Hematopoietic multipotent progenitor cell treated with erythropoietin and hydrocortisone succinate and interleukin-3 and kit ligand, for 17 days (in vitro differentiated cells): ENCODE measurements at regions not wholly inside any gene's neighbourhood (a gene's known extent, or its start where the extent isn't known, plus 50 kb on each side); places are given as distances from the start of the nearest gene placed in this dataset.

Experiments used
- DNase-seq: peaks from one replicate; pipeline ENCODE4 v3.0.0-alpha.2; 2015; ENCODE audit warnings: low spot score

DNA sequence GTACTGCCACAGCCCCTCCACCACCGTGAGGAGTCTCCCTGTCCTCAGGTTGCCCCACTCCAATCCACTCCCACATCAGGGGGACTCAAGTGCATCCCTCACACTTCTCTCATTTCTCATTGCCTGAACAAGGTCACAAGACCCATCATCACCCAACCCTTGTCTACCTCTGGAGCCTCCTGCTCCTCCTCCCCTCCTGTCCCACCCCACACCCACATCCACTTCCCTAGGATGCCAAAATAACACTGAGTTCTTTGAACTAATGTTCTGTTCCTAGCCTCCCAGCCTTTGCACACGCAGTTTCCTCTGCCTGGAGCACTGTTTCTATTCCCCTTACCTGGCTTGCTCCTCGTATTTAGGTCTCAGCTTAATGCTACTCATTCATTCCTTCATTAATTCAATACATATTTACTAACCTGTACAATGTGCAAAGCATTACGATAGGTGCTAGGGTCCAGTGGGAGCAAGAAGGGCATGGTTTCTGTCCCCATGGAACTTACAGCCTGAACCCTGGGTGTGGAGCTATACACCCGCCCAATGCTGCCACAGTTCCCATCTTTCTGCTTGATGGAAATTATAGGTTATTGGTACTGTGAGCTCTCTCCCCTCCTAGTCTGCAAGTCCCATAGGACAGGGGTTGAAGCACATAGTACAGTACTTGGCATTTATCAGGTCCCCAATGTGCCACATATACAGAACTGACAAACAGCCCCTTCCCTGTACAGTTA, 96.1 kb upstream of the GRIK3 start:
- no peak for DNase-seq

DNA sequence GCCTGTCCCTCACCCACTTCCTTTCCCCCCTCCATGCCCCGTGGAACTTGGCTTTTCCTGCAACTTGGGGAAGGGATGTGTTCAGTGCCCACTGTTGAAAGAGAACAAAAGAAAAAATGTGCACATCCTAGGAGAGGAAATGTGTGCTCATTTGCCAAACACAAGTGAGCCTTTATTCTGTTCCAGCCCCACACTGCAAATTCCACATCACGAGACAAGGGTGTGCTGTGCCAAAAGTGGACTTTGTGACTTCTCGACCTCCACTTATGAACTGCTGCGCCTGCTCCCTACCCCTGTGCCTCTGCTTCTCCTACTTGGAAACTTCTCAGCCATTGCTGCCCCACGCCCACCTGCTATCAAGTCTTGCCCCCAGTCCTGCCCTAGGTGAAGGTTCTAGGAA, 97.0 kb upstream of the GRIK3 start:
- DNase-seq: no peak

DNA sequence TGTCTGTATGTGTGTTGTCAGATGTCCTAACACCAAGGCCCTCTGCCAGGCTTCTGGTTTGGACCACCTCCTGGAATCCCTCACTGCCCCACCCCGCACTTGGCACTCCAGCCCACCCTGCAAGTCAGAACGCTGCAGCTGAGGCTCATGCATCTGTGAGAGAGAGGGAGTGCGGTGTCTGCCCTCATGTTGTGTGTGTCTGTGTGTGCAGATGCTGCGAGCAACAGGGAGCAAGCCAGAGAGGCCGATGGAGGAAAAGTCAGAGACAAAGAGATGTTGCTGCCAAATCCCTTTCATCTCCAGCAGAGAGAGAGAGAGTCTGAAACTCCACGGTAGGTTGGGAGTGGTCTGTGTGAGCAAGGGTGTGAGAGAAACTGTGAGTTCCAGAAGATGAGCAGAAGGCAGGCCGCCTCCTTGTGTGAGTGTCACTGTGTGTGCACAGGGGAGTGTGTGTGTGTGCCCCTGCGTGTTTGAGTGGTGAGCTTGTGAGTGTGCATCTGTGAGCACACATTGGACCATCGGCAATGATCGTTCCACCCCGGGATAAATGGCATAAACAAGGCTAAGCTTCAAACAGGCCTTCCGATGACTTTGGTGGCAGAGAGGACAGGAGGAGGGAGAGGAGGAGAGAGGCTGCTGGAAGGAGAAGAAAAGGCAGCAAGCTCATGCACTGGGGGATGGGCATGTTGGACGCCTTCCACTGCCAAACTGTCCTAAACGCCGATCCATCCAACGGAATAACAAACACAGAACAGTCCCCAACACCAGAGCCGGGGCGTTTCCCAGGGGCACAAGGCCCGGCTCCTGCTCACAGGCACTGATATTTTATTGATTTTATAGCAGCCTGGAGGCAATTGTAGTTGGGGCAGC, 99.2 kb upstream of the GRIK3 start:
- DNase-seq: no peak

DNA sequence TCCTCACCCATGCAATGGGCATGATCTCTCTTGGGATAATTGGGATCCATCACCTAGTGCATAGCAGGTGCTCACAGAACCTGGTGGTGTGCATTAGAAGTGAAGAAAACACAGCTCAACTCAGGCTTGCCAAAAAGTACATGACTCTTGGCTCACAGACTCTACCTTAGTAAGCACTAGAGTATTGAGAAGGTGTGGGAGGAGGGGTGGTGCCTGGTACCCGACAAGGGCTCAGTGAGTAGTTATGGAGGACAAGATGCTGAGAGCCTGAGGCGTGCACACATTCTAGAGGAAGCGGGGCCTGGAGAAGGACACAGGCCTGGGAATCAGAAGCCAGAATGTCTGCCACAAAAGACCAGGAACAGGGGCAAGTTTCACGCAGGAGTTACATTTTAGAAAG, 100.3 kb upstream of the GRIK3 start:
- no peak for DNase-seq

DNA sequence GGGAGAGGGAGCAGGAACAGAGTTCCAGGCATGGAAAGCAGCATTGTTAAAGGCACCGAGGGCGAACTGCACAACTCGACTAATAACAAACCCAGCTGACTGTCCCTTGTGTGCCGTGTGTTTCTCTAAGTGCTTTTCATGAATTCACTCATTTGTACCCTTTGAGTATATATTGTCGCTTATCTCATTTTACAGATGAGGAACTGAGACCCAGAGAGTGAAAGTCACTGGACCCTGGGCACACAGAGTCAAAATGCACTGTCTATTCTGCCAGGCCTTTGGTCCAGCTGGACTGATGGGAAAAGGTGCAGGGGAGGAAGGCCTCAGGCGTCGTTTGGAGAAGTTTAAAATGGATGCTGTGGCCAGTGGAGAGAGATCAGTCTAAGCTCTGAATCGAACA, 100.7 kb upstream of the GRIK3 start:
- DNase-seq: no peak

DNA sequence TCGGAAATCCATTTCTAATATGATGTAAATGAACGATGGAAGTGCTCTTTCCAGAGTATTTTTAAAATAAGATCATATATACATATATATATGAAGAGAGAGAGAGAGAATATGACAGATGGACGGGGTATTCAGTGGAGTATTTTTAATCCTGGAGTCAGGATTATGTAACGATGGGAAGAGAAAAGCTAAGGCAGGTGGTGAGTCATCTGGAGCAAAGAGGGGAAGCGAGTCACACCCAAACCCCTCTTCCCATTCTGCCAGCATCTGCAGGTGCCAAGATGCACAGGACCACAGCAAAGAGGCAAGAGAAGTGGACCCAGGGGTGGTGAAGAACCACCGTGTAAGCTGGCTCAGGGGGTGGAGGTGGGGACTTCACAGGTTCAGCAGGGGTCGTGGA, 102.7 kb upstream of the GRIK3 start:
- DNase-seq: no peak

DNA sequence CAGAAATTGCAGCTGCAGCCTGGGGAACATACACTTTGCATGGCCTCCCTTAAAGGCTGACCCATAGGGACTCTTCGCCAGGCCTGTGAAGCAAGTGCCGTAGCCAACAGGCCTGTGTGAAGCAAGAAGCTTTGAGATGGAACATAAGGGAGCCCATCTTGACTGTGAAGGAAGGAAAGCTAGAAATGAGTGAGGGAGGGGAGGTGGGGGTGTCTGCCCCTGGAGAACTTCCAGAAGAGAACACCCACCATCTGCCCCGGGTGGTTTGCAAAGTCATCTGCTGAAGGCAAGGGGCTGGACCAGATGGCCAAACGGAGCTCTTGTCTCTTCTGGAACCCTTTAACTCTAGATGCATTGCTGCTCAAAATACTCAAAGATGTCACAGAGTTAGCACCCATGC, 103.3 kb upstream of the GRIK3 start:
- no peak for DNase-seq

DNA sequence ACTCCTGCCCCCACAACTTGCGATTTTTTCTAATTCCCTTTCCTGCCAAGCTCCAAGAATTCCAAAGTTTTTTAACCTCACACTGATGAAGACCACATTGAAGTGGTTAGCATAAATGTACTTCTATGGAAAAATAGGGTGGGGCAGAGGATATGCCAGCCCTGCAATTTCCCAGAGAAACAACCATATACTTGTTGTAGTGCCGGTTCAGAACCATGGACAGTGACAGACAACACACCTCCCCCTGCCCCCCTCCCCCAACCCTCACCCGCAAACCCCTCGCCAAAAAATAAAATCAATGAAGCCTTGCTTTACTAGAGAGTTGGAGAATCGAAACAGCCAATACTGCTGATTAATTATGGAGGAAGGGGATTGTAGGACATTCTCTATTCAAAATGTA, 109.5 kb upstream of the GRIK3 start:
- no peak for DNase-seq

DNA sequence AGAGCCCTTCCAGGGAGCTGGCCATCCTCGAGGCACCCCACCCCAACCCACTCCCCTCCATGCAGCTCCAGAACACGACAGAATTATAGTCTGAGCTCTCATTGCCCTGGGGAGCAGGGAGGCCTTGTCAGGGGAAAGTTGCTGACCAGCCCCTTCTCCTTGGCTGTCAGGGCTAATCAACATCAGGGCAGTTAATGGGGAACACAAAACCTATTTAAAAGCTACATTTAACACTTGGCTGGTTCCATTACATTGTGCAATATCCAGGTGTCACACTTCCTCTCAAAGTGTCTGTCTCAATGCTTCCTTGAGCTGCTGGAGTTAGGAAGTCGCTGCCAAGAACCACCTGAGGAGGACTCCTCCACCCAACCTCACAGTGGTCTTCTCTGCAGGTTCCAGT, 111.8 kb upstream of the GRIK3 start:
- no peak for DNase-seq

DNA sequence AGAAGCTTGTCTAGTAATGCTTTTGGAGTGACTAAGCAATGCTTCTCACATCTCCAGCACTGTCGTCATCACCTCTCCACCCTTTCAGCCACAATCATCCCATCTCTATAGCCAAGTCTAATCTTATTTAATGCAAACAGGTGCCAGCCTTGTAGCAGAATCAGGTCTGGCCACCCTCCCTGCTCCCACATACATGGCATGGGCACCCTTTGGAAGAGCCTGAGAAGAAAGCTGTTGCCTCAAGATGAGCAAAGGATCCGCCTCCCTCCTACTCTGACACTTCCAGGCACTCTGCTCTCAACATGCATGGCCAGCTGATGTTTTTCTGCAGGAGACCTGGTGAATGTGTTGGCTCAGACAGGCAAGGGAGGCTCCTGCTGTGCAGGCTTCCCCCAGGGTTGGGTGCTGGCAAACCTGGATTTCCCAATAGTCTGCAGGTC, 113.1 kb upstream of the GRIK3 start:
- DNase-seq: no peak

DNA sequence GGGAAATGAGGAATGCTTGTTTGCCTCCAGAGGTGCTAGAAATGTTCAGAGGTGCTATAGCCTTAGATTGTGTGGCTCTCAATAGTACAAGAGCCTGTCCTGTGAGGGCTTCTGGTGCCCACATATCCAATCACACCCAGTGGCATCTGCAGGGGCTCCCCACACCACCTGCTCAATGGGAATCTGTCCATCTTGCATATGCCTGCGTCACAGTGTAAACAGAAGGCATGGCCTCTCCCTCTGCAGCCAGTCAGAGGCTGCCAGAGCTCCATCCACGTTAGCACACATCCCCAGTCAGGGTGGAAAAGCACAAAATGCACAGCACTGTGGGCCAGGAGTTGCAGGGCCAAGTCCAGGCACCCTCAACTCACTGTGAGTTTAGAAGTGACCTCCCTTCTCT, 113.6 kb upstream of the GRIK3 start:
- DNase-seq: no peak

DNA sequence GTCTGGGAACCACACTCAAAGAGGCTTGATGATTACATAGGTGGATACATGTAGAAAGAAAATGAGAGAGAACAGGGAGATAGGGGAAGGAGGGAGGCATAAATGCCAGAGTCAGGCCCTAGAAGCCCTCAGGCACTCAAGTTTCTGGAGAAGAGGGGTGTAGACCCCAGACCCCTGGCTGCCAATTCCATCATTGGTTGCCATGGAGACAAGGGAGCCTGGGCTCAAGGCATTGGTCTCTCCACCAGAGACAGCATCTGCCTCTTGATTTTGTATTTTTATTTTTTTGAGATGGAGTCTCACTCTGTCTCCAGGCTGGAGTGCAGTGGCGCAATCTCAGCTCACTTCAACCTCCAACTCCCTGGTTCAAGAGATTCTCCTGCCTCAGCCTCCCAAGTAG, 114.3 kb upstream of the GRIK3 start:
- DNase-seq: no peak

DNA sequence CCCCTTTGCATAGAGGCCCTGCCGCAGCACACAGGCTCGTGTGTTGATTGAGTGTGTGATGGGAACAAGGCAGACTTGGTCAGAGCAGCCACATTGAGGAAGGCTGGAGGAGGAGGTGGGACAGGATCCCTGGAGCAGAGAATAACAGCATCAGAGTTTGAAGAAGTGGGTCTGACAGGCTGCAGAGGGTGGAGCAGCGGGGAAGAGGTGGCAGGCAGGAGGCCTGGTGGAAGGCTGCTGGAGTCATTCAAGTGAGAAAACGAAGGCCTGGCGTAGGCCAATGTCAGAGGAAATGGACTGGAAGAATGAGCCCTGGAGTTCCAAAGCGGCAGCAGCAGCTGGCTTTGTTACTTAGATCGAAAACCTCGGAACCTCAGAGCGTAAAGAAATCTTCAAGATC, 115.0 kb upstream of the GRIK3 start:
- no peak for DNase-seq

DNA sequence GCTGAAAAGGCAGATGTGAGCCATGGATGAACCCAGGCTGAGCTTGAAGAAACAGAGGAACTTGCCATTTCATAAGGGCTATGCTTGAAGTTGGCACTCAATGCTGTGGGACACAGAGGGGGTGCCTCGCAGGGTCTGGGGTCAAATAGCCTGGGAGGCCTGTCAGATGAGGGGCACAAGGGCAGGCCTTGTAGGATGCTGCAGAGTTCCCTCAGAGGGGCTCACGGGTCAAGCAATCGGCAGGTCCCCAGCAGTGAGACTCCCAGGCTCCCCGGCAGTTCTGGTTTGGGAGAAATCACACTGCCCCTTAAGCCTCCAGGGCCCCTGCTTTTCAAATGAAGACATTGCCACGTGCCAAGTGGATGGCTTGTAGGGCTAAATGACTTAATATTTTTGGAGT, 116.7 kb upstream of the GRIK3 start:
- DNase-seq: no peak

DNA sequence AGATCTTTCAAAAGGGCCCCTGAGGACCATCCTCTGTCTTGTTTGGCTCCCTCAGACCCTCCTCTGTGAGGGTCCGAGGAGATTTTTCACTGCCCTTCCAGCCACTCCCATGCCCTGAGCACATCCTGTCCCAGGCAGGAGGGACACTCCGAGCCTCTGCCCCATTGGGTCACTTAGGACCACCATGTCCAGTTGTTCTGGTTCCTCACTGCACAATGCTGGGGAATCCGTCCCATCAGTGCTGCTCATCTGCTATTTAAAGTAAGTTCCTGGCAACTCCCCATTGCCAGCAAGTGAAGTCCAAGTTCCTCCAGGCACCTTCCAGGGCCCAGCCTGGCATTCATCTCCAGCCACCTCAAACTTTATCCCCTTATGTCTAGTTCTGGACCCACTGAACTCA, 117.5 kb upstream of the GRIK3 start:
- no peak for DNase-seq

DNA sequence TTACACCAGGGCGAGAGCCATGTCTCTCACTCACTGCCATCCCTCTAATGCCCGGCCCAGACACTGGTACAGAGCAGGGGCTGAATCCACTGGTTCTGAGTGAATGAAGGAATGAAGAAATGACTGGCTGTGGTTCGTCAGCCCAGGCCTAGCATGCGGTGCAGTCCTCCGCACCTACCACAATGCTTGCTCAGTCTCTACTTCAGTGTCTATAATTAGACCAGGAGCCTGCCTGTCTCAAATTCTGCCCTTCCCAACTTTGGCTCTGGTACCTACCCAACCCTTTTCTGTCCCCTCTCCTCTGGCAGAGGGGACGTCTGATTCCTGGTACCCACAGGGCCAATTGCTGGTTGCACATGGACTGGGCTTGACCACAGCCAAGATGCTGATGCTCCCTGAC, 118.2 kb upstream of the GRIK3 start:
- DNase-seq: no peak

DNA sequence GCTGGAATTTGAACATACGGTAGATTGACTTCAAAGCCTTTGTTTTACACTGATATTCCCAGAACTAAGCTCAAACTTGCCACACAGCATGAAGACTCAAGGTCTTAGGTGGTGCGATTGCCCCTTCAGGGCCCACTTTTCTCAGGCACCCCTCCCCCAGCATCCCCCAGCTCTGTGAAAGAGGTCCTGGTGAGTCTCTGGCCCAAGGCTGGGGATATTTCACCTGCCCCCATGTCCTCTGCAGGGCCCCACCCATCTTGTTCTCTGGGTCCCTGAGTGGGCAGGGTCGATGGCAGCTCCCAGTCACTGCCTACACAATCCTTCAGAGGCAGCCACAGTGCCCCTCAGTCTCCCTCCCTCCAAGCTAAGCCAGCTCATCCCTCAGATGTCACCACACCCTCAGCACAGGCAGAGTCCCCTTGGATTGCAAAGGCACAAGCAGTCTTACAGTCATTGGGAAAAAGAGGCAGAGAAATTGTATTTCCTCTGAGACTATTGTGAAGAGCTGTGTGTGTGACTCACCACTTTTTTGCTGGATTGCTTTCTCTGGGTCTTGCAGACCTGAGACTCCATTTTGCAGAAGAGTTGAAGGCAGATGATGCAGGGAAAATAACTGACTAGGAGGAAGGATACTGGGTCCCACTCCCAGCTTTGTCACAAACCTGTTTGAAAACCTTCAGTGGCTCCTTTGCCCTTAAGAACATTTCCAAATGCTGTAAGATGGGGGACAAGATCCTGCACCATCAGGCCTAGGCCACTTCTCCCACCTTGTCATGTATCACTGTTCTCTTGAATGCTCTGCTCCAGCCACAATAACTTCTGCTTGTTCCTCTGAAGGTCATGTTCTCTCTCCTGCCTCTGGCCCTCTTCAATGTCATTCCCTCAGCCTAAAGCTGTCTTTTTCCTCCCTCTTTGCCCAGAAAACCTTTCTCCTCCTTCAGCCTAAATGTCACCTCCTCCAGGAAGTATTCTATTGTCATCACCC, 119.1 kb upstream of the GRIK3 start:
- DNase-seq: no peak

DNA sequence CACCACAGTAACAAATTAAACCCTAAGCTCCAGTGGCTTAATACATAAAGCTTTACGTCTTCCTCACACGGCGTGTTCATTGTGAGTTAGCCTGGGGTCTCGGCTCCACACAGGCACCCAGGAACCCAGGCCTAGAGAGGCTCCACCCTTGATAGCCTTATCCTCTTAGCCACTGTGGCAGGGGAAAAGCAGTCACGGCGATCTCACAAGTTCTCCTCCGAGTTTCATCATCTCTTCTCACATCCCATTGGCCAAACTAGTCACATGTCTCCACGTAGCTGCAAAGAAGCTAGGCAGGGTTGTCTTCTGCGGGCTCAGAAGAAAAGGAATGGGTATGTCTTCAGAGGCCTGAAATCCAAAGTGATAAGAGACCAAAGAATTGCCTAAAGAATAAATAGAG, 122.3 kb upstream of the GRIK3 start:
- no peak for DNase-seq

DNA sequence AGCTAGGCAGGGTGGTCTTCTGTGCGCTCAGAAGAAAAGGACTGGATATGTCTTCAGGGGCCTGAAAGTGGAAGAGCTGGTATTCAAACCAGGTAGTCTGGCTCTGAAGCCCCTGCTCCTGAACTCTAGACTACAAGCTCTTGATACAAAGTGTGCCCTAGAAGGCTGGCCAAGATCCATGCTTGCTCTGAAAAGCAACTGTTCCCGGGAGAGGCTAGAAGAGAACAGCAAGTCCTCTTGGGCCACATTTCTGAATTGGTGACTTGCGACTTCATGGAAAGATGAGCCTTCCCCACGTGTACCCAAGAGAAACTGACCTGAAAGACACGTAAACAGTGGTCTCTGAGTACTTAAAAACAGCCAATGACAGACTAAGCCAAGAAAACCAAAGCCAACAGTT, 123.3 kb upstream of the GRIK3 start:
- no peak for DNase-seq

DNA sequence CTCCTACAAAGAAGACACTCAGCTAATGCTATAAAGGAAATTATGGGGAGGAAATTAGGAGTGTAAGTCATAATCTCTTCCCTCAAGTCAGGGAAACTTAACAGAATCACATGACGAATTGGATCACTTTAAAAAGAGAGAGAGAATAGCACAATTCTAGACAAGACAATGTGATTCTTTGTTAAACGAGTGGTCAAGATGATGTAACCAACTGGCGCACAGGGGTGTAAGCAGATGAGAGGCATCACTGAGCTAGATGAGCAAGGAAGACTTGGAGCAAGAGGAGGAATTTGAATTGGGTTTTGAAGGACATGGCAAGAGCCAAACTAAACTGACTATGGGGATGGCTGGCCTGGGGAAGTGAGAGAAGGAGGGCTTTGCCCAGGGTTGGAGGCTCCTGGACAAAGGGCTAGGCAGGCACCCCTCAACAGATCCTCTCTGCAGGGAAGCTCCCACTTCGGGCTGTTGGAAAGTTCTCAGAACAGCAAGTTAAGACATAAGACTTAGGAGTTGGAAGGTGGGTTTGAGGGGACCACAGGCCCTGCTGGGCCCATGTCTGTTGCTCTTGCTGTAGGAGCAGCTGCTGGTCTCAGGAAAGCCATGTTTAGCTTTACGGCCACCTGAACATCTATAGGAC, 123.9 kb upstream of the GRIK3 start:
- DNase-seq: no peak

DNA sequence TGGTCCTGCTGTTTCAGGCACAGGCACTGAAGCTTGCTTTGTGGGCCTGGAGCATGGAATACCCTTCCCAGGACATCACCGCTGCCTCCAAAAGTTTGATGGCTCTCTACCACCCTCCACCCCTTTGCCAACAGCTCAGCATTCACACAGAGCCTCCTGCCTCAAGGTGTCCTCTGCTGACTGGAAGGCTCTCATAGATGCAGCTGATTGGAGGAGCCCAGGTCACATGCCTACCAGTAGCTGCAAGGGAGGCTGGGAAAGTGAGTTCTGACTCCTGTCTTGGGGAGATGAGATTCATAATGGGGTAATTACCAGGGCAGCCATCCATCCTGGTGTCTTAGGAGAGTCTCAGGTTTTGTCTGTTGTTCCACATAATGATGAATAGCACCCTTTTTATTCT, 124.8 kb upstream of the GRIK3 start:
- no peak for DNase-seq

DNA sequence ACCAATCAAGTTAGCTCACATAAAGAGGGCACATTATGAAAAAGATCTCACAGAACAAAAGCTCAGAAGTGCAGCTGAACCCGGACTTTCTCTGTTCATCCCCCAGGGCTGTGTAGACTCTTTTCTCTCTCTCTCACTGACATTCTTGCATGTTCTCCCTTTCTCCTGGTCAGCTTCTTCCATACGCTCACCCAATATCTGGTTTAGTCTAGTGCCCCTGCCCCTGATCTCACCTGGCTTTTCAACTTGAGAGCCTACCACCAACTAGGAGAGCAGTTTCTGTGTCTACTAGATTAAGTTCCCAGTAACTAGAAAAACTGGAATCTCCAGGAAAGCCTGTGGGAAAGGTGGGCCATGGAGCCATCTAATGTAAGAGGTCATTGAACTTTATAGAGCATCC, 126.9 kb upstream of the GRIK3 start:
- DNase-seq: no peak
